SHP77 treated with DMSO at 0.1 percent for 48 hours (cell line): ENCODE measurements at regions not wholly inside any gene's neighbourhood (a gene's known extent, or its start where the extent isn't known, plus 50 kb on each side); places are given as distances from the start of the nearest gene placed in this dataset.
"Not testable (repeated sequence)": the region's sequence is repeated elsewhere in the genome, so short reads cannot be mapped to it uniquely, and the experiment has no call there.

Experiments used
- DNase-seq: peaks from one replicate; lab custom pipeline; 2025; lab: John Stamatoyannopoulos, UW

DNA sequence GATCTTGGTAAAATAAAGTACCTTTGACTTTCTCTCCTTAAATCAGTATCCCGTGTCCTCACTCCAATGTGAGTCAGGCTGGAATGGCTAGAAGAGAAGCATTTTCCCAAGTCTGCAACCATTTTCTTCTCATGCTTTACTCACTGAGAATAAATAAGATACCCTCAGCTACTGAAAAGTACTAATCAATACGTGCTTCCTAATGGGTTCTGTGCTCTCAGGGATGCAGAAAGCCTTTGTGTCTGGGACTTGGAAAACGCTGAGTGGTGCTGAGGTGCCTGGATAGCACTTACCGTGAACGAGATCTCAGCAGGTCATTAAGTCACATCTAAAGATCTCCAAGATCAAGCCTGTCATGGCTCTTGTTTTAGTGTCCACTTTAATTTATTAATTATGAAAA, 672.3 kb upstream of the C16orf82 start:
- DNase-seq: no peak

DNA sequence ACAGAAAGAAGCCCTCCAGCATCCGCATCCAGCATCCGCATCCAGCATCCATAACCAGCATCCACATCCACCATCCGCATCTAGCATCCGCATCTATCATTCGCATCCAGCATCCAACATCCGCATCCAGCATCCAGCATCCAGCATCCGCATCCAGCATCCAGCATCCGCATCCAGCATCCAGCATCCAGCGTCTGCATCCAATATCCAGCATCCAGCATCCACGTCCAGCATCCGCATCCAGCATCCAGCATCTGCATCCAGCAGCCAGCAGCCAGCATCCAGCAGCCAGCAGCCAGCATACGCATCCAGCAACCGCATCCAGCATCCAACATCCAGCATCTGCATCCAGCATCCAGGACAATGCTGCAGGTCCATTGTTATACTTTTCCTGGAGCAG, 671.0 kb upstream of the C16orf82 start:
- no peak for DNase-seq

DNA sequence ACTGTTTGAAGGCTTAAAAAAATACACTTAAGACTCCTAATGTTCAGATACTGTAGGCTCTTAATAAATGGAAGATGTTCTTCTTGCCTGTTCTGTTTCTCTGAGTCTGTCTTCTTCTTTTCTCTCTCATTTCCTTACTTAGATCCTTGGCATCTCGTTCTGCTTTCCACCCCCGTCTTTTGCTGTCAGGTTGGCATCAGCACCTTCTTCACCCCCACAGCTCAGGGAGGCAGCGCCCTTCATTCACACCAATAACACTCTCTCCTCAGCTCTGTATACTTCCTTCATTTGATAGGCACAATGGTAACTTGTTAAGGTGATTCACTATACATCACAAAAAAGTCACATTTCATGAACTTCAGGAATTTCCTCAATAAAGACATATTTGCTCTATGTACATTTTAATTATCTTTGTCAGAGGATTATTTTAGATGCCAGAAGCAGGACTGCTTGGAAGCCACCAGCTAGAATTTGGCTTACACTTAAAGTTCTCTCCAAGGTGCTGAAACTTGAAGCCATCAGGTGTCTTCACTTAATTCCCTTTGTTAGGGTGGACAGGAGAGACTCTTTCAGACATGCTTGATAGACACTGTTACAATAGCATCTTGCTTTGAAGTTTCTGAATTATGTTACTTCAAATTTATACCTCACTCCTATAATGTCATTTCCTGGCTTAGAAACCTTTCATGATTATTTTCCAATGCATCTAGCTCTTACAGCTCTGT, 670.1 kb upstream of the C16orf82 start:
- no peak for DNase-seq

DNA sequence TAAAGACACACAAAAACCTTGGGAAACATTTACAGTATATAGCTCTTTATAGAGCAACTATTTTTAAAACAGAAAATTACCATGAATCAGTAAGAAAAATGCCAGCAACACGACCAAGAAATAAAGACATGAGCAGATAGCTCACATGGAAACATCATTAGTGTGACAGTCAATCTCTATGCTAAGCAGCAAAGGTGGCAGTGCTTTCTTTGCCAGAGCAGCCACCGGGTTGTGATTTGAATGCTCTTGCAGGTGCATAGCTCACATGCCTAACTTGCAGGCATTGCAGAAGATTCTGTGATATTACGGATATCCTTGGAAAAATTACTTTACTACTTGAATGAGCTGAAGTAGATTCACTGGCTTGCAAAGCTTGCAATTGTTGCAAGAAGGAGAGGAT, 652.9 kb upstream of the C16orf82 start:
- no peak for DNase-seq

DNA sequence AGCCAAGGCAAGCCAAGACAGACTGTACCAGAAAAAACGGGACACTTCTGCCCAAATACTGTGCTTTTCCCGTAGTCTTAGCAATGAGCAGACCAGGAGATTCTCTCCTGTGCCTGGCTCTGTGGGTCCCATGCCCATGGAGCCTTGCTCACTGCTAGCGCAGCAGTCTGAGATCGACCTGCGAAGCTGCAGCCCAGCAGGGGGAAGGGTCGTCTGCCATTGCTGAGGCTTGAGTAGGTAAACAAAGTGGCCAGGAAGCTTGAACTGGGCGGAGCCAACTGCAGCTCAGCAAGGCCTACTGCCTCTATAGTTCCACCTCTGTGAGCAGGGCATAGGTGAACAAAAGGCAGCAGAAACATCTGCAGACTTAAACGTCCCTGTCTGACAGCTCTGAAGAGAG, 647.3 kb upstream of the C16orf82 start:
- peak; percentile 41 for DNase-seq

DNA sequence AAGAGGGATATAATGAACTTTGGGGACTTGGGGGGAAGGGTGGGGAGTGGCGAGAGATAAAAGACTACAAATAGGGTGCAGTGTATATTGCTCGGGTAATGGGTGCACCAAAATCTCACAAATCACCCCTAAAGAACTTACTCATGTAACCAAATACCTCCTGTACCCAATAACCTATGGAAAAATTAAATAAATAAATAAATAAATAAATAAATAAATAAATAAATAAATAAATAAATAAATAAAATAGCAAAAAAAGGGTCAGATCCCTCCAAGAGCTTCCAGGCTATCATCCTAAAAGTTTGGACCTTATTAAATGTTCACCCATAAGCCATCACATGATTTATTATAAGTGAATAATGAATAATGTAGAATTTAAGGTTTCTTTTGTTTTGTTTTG, 636.1 kb upstream of the C16orf82 start:
- no peak for DNase-seq

DNA sequence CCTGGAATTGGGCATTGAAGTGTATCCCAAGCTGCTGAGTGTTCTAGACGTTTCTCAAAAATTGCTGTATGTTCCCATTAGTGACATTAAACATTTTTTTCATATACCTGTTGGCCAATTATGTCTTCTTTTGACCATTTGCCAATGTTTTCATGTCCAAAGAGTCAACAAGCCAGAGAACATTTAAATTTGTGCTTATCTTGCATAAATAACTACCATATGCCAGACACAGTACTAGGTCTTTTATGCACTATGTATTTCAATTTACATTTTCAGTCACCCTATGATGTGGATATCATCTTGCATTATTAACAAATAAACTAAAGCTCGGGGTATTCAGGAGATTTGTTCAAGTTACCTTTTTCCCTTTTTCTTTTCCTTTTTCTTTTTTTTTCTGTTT, 632.9 kb upstream of the C16orf82 start:
- no peak for DNase-seq

DNA sequence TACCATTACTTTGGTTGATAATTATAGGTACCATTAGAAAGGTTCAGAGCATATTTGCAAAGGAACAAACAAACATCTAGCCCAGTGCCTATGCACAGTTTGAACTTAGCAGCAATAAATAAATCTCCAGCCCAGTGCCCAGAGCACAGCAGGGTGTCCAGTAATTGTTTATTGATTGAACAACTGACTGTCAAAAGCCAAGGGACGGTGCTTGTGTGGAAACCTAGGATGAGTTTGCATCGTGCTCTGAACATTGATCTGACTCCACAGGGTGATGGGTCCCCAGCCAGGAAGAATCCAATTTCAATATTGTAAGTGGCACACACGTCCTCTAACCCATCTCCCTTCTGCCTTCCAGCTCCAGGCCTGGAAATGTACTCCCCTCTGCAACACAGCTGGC, 625.5 kb upstream of the C16orf82 start:
- DNase-seq: no peak

DNA sequence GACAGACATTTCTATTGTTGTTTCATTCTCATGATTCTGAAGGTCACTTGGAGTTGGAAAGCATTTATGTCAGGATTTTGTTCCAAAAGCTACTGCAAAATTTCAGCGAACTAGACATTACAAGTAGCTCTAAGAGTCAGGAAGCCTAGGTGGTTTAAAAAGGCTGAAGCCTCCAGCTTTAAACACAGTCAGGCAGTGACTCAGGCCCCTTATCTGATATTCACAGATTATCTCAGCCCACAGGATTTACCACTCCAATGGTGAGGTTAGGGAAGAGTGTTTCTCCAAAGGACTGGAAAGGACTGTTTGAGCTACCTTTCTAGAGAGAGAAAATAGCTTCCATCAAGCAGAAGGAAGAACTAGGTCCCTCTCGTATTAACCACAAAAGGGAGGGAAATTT, 624.4 kb upstream of the C16orf82 start:
- DNase-seq: no peak

DNA sequence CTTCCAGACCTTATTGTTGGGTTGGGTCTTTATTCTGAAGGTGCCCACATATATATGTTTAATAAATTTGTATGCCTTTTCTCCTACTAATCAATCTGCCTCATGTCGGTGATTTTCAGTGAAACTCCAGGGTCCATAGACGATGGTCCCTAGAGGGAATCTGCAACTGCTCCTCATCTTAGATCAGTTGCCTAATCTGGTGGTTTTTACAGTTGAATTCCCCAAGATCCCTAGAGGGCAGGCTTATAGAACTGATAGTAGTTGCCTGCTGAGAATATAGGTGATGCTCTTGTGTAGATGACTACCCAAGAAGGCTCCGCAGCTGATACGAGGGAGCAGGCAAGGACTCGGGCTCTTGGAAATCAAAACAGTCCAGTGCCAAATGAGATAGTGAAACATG, 619.2 kb upstream of the C16orf82 start:
- DNase-seq: no peak

DNA sequence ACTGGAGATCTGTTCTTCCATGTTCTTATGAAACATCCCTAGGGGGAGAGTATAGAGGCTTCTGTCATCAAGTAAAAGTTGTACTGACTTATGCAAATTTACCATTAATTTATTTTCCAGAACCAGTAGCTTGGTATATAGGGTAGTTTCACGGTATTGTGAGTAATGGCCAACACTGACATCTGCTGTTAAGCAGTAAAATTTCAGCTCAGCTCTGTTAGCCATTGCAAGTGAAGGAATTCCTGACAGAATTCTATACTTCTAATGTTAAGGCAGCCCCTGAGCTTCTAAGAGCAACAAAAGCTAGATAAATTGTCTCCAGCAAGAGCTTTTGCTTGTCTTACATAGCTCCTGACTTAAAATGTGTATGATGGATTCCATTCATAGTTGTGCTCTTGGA, 613.5 kb upstream of the C16orf82 start:
- DNase-seq: no peak

DNA sequence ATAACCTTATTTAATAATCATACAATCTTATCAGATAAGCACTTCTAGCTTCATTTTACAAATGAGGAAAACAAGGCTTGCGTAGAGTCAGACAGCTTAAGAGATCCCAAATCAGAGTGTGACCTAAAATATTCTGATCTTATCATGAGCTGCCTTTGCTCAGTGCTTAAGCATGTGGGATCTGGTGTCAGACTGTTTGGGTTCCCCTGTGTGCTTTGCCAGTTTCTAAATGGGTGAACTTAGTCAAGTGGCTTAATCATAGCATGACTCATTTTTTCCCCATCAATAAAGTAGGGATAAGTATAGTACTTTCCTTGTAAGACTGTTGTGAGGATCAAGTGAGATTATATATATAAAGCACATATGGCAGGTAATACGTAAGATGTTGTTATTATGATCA, 612.6 kb upstream of the C16orf82 start:
- DNase-seq: no peak

DNA sequence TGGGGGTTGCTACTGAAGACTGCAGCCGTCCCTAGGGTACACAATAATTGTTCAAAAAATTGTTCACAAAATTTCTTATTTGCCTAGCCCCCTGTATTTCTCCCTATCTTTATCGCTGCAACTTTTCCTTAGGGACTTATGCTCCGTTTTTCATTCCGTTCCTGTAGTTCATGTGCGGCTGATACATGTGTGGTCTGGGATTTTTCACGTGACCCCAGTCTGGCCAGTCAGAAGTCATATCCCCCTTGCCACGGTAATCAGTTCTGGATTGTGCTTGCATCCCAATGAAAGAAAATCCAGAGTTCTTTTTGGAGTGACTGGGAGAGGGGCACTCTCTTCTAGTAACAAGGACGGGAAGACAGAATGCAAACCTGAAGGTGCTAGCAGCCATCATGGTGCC, 610.7 kb upstream of the C16orf82 start:
- DNase-seq: no peak

DNA sequence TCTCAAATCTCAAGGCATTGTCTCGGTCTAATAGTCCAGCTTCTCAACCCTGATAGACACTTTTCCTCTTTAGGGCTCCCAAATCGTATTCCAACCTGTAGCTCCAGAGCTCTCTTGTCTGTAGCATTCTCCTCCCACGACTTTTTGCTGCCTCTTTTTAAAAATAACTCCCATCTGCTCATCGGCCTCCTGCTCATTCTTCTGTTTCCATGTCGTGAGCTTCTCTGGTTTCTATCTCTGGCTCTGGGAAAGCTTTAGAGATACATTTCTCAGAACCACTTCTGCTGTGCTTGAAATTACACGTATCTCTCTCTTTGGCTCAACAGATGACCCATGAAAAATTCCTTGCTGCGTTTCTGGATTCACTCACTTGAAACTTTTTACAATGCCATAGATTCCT, 609.6 kb upstream of the C16orf82 start:
- no peak for DNase-seq

DNA sequence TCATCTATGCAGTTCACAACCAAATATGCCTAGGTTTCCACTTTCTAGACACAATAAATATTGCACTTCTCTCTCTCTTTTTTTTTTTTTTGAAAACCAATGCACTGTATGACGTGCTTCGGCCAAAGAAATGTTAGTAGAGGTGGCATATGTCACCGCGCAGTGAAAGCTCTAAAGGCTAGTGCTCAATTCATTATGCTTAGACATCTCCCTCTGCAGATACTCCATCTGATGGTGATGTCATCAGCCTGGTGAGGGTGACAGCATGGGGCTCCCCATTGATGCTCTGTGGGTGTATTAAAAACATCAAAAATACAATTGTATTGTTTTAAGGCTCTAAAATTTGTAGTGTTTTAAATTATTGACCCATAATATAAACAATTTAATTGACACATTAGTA, 608.8 kb upstream of the C16orf82 start:
- no peak for DNase-seq

DNA sequence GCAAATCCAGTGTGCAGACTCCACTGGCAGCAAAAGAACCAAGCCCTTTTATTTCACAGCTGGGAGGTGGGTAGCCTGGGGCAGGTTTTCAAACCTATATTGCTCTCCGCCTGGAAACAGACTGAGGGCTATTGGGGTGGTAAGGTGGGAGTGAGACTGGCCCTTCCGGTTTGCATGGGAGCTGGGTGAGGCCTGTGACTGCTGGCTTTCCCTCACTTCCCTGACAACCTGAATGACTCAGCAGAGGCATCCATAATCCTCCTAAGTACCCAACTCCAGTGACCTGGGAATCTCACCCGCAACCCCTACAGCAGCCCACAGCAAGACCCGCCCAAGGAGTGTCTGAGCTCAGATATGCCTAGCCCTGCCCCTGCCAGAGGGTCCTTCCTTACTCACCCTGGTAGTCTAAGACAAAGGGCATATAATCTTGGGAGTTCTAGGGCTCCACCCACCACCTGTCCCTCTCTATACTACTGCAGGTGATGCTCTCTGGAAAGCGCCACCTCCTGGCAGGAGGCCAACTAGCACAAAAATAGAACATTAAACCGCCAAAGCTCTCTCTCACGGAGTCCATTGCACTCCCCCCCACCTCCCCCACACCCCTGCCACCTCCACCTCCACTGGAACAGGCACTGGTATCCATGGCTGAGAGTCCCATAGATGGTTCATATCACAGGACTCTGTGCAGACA, 602.0 kb upstream of the C16orf82 start:
- DNase-seq: no peak

DNA sequence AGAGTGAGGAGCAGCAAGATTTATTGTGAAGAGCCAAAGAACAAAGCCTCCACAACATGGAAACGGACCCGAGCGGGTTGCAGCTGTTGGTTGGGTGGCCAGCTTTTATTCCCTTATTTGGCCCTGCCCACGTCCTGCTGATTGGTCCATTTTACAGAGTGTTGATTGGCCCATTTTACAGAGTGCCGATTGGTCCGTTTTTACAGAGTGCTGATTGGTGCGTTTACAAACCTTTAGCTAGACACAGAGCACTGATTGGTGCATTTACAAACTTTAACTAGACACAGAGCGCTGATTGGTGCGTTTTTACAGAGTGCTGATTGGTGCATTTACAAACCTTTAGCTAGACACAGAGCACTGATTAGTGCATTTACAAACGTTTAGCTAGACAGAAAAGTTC, 592.3 kb upstream of the C16orf82 start:
- DNase-seq: not testable (repeated sequence)

DNA sequence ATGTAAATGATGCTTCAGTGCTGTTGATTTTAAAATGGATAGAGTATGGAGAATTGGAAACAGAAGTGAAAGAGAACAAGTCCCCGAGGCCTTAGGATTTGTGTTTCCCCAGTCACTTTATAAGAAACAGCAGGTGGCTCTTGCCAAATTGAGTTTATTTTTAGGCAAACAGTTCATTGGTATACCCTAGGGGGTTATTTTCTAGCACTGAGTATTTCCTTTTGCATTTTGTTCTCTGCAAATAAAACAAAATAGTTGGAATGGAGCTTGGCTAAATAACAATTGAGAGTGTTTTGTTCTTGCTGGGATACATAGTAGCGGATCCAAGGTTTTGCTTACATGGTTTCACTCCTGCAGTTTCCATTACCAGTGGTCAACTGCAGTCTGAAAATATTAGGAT, 591.1 kb upstream of the C16orf82 start:
- no peak for DNase-seq

DNA sequence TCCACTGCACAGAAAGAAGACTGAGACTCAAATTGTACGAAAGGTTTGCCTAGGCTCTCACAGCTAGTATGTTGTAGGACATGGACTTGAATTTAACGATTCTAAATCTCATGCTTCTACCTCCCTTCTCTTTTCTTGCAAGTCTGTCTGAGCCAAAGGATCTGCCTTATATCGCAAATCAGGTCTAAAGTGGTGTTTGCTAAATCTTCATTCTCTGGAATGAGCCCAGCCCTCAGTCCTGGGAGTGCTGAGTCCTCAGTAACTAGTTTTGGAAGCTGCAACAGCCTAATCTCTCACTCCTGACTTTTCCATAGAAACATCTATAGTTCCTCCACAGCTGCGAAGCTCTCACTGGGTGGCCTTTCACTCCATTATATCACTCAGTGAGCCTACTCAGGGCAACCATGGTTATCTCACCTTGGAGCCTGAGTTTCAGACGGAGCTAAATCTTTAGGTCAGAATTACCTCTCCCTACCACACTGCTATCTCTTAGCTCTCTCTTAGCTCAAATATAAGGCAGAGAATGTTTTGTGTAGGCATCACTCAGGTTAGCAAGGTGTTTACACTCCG, 575.5 kb upstream of the C16orf82 start:
- no peak for DNase-seq

DNA sequence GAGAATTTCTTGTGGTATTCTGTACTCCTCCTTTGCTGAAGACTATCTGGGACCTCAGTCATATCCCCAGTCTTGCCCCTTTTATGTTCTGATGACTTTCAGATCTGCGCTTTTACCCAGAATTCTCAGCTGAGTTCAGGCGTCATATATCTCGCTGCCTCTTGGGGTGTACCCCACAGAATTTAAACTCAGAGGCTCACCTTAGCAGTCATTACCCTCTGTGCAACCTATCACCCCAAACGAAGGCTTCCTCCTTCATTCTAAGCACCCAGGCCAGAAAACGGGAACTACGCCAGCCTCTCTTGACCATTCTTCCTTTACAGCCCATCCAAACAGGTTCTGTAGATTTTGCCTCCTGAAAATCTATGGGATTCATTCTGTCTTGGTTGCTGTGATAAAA, 574.8 kb upstream of the C16orf82 start:
- DNase-seq: no peak

DNA sequence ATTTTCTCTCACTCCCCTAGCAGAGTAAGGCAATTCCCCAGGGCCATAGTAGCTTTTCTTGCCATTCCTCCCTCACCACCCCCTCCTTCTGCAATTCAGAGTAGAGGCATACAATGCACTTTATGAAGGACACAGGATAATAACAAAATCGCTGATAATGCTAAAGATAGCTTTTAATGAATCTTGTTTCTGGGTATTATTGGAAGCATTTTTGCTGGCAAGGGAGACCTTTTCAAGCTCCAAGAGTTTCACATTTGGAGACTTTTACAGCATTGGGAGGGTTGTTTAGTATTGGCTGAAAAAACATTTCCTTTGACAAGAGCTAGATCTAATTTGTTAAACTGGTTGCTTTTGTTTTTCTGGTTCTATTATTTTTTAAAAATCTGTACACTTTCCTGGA, 573.0 kb upstream of the C16orf82 start:
- DNase-seq: no peak

DNA sequence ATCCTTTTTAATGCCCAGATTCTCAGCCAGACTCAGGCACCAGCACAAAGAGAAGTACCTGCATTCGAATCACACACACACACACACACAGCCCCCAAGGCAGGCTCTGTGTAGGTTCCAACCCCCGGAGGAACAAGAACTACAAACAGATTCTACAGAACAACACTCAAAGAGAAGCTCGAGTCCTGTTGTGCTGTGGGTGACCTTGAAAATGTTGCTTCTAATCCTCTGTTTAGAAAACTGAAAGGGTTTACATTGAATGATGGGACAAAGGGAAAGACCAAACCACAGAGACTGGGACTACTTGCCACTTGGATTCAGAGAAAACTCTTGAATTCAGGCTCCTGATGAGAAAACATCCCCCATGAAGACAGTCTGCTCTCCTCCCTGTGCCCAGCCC, 568.8 kb upstream of the C16orf82 start:
- no peak for DNase-seq

DNA sequence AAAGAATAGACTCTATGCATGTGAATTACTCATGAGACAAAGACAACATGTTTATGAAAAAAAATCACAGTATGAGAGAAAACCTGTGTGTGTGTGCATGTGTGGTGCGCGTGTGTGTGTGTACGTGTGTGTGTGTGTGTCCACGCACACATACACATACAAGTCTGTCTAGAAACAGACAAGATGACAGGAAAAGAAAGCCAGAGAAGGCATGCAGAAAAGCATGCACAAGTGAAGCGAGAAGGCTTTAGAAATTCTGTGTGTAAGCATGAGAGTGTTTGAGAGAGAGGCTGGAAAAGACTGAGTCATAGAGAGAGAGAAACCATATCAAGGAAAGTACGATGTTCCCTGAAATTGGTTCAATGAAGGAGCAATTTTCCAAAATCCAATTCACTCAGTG, 566.4 kb upstream of the C16orf82 start:
- DNase-seq: no peak

DNA sequence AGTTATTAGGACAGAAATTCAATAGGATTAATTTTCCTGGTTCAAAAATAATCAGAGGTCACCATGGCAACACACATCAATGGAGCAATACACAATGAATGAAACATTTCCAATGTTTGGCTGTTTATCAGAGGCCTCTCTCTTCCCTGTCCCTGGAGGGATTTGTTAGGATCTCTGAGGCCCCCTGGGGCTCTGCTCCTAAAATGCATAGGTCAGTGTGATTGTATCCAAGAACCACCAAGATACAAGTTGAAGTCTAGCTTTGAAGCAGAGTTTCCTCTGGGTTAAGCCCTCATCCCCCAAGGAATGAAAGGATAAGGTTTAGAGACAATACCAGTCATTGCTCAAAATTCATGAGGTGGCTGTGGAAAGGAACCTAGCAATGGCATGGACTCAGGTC, 561.2 kb upstream of the C16orf82 start:
- no peak for DNase-seq
